ENCODE measurements at regions not wholly inside any gene's neighbourhood (a gene's known extent, or its start where the extent isn't known, plus 50 kb on each side); places are given as distances from the start of the nearest gene placed in this dataset.
A peak's percentile ranks its signal among the peaks of the same experiment; 100 is the strongest.
"Not testable (repeated sequence)": the region's sequence is repeated elsewhere in the genome, so short reads cannot be mapped to it uniquely, and the experiment has no call there.

- H3K27me3 ChIP-seq: peaks cover 0 to 6% of the 10 kb centered on the region in 2 donors
- intact Hi-C loops (cut with DNase I; ENCODE audit: low total_unique reads): no loop called here
- H3K36me3 ChIP-seq: no peaks in the 10 kb centered on the region
- H3K4me3 ChIP-seq: peak overlapping the region in 2 of 3 donors; percentile 39 to 56
- TF ChIP-seq CTCF (IDR thresholded peaks at IDR 0.05) (no peak), POLR2AphosphoS5 (IDR thresholded peaks at IDR 0.05) (no peak), POLR2A (IDR thresholded peaks at IDR 0.05) (no peak)
- no peak for DNase-seq (ENCODE audit: low spot score in 2 of 2)
- H3K4me1 ChIP-seq: no peaks in the 10 kb centered on the region
- no peak overlapping the region for H3K27ac ChIP-seq
- no peaks in the 10 kb centered on the region for H3K9me3 ChIP-seq
Measured at GRCh38 chr2:132009177-132009873, 152.4 kb downstream of the ANKRD30BL start.

GRCh38 chr2:131990751-131991150 lies 171.0 kb downstream of the ANKRD30BL start:
- H3K27ac ChIP-seq; H3K9me3 ChIP-seq; H3K36me3 ChIP-seq; H3K27me3 ChIP-seq; DNase-seq (ENCODE audit: low spot score in 2 of 2); H3K4me3 ChIP-seq; H3K4me1 ChIP-seq; intact Hi-C loops (cut with DNase I; ENCODE audit: low total_unique reads): not testable (repeated sequence)

GRCh38 chr2:131966671-131967070 lies 195.1 kb downstream of the ANKRD30BL start:
- H3K36me3 ChIP-seq; DNase-seq (ENCODE audit: low spot score in 2 of 2); H3K4me3 ChIP-seq; H3K27me3 ChIP-seq; H3K27ac ChIP-seq; intact Hi-C loops (cut with DNase I; ENCODE audit: low total_unique reads); H3K4me1 ChIP-seq; H3K9me3 ChIP-seq: not testable (repeated sequence)

GRCh38 chr2:131966256-131966655 lies 195.5 kb downstream of the ANKRD30BL start:
- TF ChIP-seq CTCF (IDR thresholded peaks at IDR 0.05) (no peak), POLR2AphosphoS5 (IDR thresholded peaks at IDR 0.05) (no peak)
- intact Hi-C loops (cut with DNase I; ENCODE audit: low total_unique reads): no loop called here
- DNase-seq (ENCODE audit: low spot score in 2 of 2): no peak
- H3K27me3 ChIP-seq: no peaks in the 10 kb centered on the region
- H3K4me3 ChIP-seq: no peak overlapping the region
- no peak overlapping the region for H3K27ac ChIP-seq
- H3K9me3 ChIP-seq: no peaks in the 10 kb centered on the region
- H3K36me3 ChIP-seq: no peaks in the 10 kb centered on the region
- no peaks in the 10 kb centered on the region for H3K4me1 ChIP-seq

- H3K27ac ChIP-seq; H3K4me3 ChIP-seq; H3K4me1 ChIP-seq; DNase-seq (ENCODE audit: low spot score in 2 of 2); H3K9me3 ChIP-seq; intact Hi-C loops (cut with DNase I; ENCODE audit: low total_unique reads); H3K36me3 ChIP-seq; H3K27me3 ChIP-seq: not testable (repeated sequence)
Measured at GRCh38 chr2:131958019-131958609, 203.6 kb downstream of the ANKRD30BL start.

GRCh38 chr2:131948641-131949040 lies 213.1 kb downstream of the ANKRD30BL start:
- H3K27ac ChIP-seq; H3K9me3 ChIP-seq; H3K27me3 ChIP-seq; intact Hi-C loops (cut with DNase I; ENCODE audit: low total_unique reads); H3K4me3 ChIP-seq; H3K4me1 ChIP-seq; DNase-seq (ENCODE audit: low spot score in 2 of 2); H3K36me3 ChIP-seq: not testable (repeated sequence)

GRCh38 chr2:131923287-131923686 lies 238.5 kb downstream of the ANKRD30BL start:
- intact Hi-C loops (cut with DNase I; ENCODE audit: low total_unique reads); H3K36me3 ChIP-seq; DNase-seq (ENCODE audit: low spot score in 2 of 2); H3K27me3 ChIP-seq; H3K27ac ChIP-seq; H3K9me3 ChIP-seq; H3K4me1 ChIP-seq; H3K4me3 ChIP-seq: not testable (repeated sequence)

GRCh38 chr2:131922854-131923253 lies 238.9 kb downstream of the ANKRD30BL start:
- DNase-seq (ENCODE audit: low spot score in 2 of 2); H3K4me1 ChIP-seq; H3K4me3 ChIP-seq; intact Hi-C loops (cut with DNase I; ENCODE audit: low total_unique reads); H3K36me3 ChIP-seq; H3K27me3 ChIP-seq; H3K9me3 ChIP-seq; H3K27ac ChIP-seq: not testable (repeated sequence)

All from breast epithelium (tissue), 4 donors.